Ectodermal cell (in vitro differentiated cells): ENCODE measurements at regions not wholly inside any gene's neighbourhood (a gene's known extent, or its start where the extent isn't known, plus 50 kb on each side); places are given as distances from the start of the nearest gene placed in this dataset.

Source experiments
- H3K27ac ChIP-seq: 2 replicates; pipeline ENCODE4 v1.7.0; 2013; ENCODE audit warnings: mild to moderate bottlenecking, low read depth, low read length; ENCODE audit not compliant: insufficient read depth, poor library complexity, severe bottlenecking
- H3K27me3 ChIP-seq: 2 replicates; pipeline ENCODE4 v1.7.0; 2013; ENCODE audit warnings: mild to moderate bottlenecking, low read length; ENCODE audit not compliant: insufficient read depth, control insufficient read depth, poor library complexity, severe bottlenecking
- H3K36me3 ChIP-seq: one replicate; pipeline ENCODE4 v1.7.0; 2013; ENCODE audit warnings: low read length; ENCODE audit not compliant: control insufficient read depth, insufficient read depth
- H3K4me1 ChIP-seq: one replicate; pipeline ENCODE4 v1.7.0; 2013; ENCODE audit warnings: low read length; ENCODE audit not compliant: control insufficient read depth, insufficient read depth
- H3K4me3 ChIP-seq: 2 replicates; pipeline ENCODE4 v1.7.0; 2013; ENCODE audit warnings: low read depth, low read length, control low read depth; ENCODE audit not compliant: insufficient read depth
- H3K9me3 ChIP-seq: 2 replicates; pipeline ENCODE4 v1.7.0; 2013; ENCODE audit warnings: mild to moderate bottlenecking, low read length, moderate library complexity; ENCODE audit not compliant: control insufficient read depth
- WGBS, 2 experiments: methylation state at CpG; one replicate each; pipeline ENCODE4 v1.1.7; 2013; ENCODE audit warnings: missing lambda C conversion rate in 2 of 2; 5-methylcytosine and 5-hydroxymethylcytosine counted together

DNA sequence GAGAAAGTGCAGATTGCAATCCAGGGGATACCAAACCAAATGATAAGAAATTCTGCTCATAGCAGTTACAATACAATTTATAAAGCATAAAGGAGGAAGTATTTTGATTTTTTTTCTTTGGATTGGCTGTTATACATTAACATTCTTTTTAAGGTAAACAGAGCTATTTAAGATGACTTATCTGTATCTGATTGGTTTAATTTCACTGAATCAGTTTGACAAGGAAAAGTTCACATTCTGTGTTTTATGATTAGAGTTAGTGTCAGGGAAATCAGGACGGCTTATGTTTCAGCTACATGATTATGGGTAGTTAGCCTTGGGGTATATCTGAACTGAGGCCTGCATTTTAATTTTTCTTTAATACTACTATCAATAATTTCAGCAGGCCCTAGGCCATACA, 360.9 kb downstream of the ARL6IP6 start:
- H3K4me3 ChIP-seq: no peak overlapping the region
- 70% methylated on average over 1 of the region's 1 CpG; no CpG with 5 or more reads in 1 of the 2 experiments for WGBS, 2 experiments
- H3K27me3 ChIP-seq: no peaks in the 10 kb centered on the region
- no peak overlapping the region for H3K27ac ChIP-seq
- H3K9me3 ChIP-seq: no peaks in the 10 kb centered on the region
- no peaks in the 10 kb centered on the region for H3K4me1 ChIP-seq
- no peaks in the 10 kb centered on the region for H3K36me3 ChIP-seq

DNA sequence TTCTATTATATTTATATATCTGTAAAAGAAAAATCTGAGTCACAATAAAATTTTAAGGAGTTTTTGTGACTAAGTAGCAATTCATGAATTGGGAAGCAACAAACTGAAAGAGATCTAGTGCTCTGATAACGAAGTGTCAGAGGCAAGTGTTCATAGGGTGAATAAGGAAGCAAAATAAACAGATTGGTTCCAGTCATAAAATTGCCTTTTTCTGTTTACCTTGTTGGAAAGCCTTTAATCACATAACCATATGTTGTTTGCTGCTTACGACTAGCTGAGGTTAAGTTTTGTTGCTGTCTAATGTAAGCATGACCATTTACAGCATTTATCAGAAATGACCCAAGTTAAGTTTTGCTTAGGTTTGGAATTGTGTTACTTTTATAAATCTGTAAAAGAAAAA, 358.9 kb downstream of the ARL6IP6 start:
- Histone ChIP-seq H3K4me1 (no peaks in the 10 kb centered on the region), H3K4me3 (no peak overlapping the region), H3K27ac (no peak overlapping the region), H3K27me3 (no peaks in the 10 kb centered on the region), H3K36me3 (no peaks in the 10 kb centered on the region), H3K9me3 (no peaks in the 10 kb centered on the region)
- WGBS, 2 experiments: 89 to 92% methylated on average over 2 of the region's 2 CpGs

DNA sequence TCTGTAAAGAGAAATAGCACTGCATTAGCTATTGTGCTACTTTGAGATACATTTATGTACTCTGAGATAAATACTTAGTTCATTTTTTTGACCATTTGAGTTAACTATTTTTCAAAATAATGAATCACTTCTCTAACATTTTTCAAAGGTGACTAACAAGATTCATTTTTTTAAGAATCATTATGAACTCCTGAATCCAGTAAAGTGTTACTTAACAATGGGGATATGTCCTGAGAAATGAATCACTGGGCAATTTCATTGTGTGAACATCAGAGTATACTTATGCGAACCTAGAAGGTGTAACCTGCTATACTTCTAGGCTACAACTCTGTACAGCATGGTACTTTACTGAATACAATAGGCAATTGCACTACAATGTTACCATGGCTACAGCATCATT, 355.8 kb downstream of the ARL6IP6 start:
- Histone ChIP-seq H3K4me1 (no peaks in the 10 kb centered on the region), H3K4me3 (no peak overlapping the region), H3K27me3 (no peaks in the 10 kb centered on the region), H3K36me3 (no peaks in the 10 kb centered on the region), H3K9me3 (no peaks in the 10 kb centered on the region), H3K27ac (no peak overlapping the region)
- 90 to 91% methylated on average over 1 of the region's 1 CpG for WGBS, 2 experiments

DNA sequence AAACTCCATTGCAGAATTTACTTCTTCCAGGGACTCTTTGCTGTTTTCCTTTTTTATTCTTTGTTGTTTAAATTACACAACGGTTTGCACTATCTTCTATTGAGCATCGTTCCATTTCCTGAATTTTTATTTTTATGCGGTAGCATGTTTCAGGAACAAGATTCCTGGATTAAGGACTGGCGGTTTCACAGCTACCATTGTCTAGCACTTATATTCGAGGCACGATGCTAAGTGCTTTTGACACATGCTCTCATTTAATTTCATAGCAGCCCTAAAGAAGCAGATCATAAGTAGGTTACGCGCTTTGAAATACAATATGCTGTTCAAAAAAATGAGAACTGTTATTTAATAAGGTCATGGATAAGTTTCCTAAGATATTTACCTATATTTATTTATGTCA, 354.4 kb downstream of the ARL6IP6 start:
- Histone ChIP-seq H3K4me3 (no peak overlapping the region), H3K4me1 (no peaks in the 10 kb centered on the region), H3K27ac (no peak overlapping the region), H3K27me3 (no peaks in the 10 kb centered on the region), H3K9me3 (no peaks in the 10 kb centered on the region), H3K36me3 (no peaks in the 10 kb centered on the region)
- 91 to 92% methylated on average over 6 to 8 of the region's 8 CpGs for WGBS, 2 experiments

DNA sequence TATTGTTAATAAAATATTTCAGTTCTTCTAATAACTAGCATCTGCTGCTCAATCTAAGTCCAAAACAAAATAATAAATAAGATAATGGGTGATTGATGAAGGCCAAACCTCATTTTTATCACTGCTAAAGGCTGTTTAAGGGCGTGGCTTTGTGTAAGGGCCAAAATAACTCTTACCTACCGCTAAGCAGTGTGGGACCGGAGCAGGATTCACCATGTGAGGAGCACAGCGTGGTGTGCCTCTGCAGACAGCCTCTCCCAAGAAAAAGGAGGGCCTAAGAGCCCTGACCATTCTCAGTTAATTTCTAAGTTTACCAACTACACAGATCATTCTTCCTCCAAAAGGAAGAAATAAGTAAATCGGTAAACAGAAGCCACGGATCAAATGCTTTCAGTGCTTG, 353.7 kb downstream of the ARL6IP6 start:
- Histone ChIP-seq H3K9me3 (no peaks in the 10 kb centered on the region), H3K4me3 (no peak overlapping the region), H3K27me3 (no peaks in the 10 kb centered on the region), H3K4me1 (no peaks in the 10 kb centered on the region), H3K27ac (no peak overlapping the region), H3K36me3 (no peaks in the 10 kb centered on the region)
- WGBS, 2 experiments: 82 to 85% methylated on average over 6 of the region's 6 CpGs

DNA sequence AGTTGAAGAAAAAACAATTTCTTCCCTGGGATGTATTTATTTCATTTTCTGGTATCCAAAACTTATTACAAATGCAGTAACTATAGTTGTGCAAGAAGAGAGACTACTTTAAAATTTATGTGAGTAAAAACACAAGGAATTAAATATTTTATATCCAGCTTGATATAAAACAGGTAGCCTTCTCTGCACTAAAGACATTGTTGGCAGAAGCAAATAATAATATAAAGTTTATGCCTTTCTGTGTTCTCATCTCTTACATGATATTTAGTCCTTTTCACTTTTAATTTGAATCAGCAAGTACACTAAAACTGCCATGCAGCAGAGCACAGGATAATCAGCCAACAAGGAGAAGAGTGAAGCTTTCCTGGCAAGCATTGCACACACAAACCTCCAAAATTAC, 352.7 kb downstream of the ARL6IP6 start:
- Histone ChIP-seq H3K9me3 (no peaks in the 10 kb centered on the region), H3K36me3 (no peaks in the 10 kb centered on the region), H3K4me1 (no peaks in the 10 kb centered on the region), H3K27ac (no peak overlapping the region), H3K4me3 (no peak overlapping the region), H3K27me3 (no peaks in the 10 kb centered on the region)

DNA sequence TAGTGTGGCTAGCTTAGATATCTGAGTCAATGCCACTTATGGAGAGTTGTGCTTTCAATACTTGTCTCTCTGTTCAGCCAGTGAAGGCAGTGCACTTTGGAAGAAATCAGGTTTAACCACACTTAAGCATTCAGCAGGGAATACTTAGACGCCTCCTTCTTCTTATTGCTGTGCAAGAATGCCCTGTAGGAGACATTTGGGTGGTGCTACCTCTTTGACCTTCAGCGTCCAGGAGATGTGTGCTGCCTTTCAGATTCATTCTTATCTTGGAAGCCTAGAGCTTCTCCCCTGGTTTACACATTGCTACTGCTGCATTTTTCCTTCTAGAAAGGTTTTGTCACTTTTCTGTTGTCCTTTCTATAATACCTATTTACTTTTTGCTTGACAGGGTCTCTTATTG, 350.5 kb downstream of the ARL6IP6 start:
- H3K27ac ChIP-seq: no peak overlapping the region
- WGBS, 2 experiments: 88 to 95% methylated on average over 2 of the region's 2 CpGs
- H3K9me3 ChIP-seq: no peaks in the 10 kb centered on the region
- H3K27me3 ChIP-seq: no peaks in the 10 kb centered on the region
- H3K4me3 ChIP-seq: no peak overlapping the region
- H3K4me1 ChIP-seq: no peaks in the 10 kb centered on the region
- H3K36me3 ChIP-seq: no peaks in the 10 kb centered on the region

DNA sequence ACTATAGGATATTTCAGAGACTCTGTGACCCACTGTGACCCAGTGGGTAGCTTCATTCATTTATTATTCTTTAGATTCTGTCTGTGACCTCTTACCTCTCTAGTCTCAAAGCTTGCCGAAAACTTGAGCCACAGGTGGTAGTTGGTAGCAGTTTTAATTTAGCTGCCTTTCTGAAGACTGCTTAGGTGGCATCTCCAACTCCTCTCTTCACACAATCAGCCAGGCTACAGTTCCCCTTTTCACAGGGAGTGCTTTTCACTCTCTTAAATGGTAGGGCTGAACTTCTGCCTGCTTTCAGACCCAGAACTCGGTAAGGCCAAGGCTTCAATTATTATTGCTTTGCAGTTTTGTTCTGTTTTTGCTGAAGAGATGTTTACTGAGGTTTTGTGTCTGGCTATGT, 349.6 kb downstream of the ARL6IP6 start:
- 48 to 67% methylated on average over 1 to 2 of the region's 2 CpGs for WGBS, 2 experiments
- Histone ChIP-seq H3K4me3 (no peak overlapping the region), H3K27me3 (no peaks in the 10 kb centered on the region), H3K36me3 (no peaks in the 10 kb centered on the region), H3K27ac (no peak overlapping the region), H3K9me3 (no peaks in the 10 kb centered on the region), H3K4me1 (no peaks in the 10 kb centered on the region)

DNA sequence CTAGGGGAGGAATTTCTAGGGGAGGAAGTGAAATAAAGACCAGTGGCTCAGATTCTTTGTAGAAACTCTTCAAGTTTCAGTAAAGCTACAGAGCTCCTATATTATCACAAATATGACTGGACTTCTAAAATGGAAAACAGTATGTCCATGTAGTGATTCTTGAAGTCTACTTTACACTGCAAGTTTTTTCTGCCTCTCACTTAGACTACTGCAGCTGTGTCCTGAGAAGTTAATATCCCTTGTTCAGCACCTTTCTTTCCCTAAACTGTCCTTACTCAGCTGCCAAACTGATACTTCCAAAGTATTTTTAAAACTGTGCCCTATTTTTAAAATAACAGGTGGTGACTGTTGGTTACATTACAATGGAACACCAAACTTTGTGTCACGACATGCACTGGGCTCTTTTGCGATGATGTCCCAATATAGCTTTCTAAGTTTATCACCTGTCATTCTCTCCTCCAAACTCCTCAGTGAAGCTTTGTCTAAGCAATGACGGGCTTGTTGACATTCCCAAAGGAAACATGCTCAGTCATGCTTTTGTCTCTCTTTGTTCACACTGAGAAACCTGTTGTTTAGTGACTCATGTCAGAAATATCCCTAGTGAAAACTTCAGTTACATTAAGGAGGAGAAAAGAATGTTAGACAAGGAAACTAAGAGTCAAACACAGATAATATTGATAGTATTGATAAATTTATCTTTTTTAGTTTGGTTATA, 341.1 kb downstream of the ARL6IP6 start:
- peaks cover 6% of the 10 kb centered on the region for H3K4me1 ChIP-seq
- no peak overlapping the region for H3K4me3 ChIP-seq
- no peaks in the 10 kb centered on the region for H3K27me3 ChIP-seq
- WGBS, 2 experiments: 18 to 40% methylated on average over 3 of the region's 3 CpGs
- no peak overlapping the region for H3K27ac ChIP-seq
- no peaks in the 10 kb centered on the region for H3K36me3 ChIP-seq
- no peaks in the 10 kb centered on the region for H3K9me3 ChIP-seq

DNA sequence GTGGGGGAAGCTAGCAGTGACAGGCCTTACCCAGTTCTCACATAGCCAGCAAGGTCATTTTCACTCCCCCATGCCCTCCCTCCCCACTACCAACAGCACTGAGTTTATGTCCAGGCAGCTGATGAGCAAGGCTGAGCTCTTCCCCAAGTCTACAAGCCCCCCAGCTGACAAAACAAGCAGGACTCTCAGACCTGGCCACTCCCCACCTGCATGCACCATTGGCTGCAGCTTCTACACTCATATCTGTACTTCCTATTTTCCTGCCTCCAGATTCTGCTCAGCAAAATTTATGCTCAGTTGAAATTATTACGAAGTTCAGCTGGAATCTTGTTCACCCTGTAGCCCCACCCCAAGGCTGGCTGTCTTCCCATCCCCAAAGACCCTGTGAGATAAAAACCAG, 339.3 kb downstream of the ARL6IP6 start:
- peaks cover 6% of the 10 kb centered on the region for H3K4me1 ChIP-seq
- no peak overlapping the region for H3K27ac ChIP-seq
- no peaks in the 10 kb centered on the region for H3K27me3 ChIP-seq
- no peak overlapping the region for H3K4me3 ChIP-seq
- no peaks in the 10 kb centered on the region for H3K9me3 ChIP-seq
- H3K36me3 ChIP-seq: no peaks in the 10 kb centered on the region
- 88 to 98% methylated on average over 1 of the region's 1 CpG for WGBS, 2 experiments

DNA sequence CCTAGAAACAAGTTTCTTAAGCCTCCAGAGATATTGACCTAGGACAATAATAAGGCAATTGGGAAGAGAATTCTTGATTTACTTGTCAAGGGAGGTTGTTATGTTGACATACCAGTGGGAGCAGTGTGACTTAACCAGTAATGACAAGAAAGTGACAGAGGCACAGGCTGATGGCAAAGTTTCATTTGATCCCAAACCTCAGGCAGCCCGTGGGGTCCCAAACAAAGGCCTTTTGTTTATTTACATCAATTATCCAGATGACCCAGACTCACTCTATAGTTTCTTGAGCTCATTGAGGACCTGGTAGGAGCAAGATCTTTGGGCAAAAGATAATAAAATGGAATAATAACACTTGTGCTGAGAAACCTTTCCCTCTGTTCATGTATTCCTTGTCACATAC, 336.8 kb downstream of the ARL6IP6 start:
- no peak overlapping the region for H3K27ac ChIP-seq
- WGBS, 2 experiments: 7 to 17% methylated on average over 1 of the region's 1 CpG
- no peak overlapping the region for H3K4me3 ChIP-seq
- no peaks in the 10 kb centered on the region for H3K9me3 ChIP-seq
- H3K27me3 ChIP-seq: no peaks in the 10 kb centered on the region
- no peaks in the 10 kb centered on the region for H3K36me3 ChIP-seq
- H3K4me1 ChIP-seq: peaks cover 6% of the 10 kb centered on the region
